PC-9 (cell line): ENCODE measurements at regions not wholly inside any gene's neighbourhood (a gene's known extent, or its start where the extent isn't known, plus 50 kb on each side); places are given as distances from the start of the nearest gene placed in this dataset.

ENCODE experiments used
- BruUV-seq: library from RNA; stranded (reverse); fragments of 400-500 nt; replicated peaks from 2 replicates; lab custom pipeline; 2021; lab: Mats Ljungman, UMichigan
- CTCF ChIA-PET: fragments of 300-600 bp; sonication (Branson Sonifier 250); formaldehyde crosslinking; loops from one replicate; lab custom pipeline; 2022; ENCODE audit warnings: antibody characterized with exemption; lab: Charles Lee
- POLR2A ChIA-PET: fragments of 300-600 bp; sonication (Branson Sonifier 250); formaldehyde crosslinking; loops from one replicate; lab custom pipeline; 2022; ENCODE audit warnings: antibody characterized with exemption; ENCODE audit not compliant: unreplicated experiment; lab: Charles Lee
- DNase-seq, 2 experiments: peaks; one replicate each; pipeline versions ENCODE4 v3.0.0 to v3.0.0-alpha.2; 2015 to 2022; ENCODE audit warnings: mixed read lengths in 1 of 2
- H2AFZ ChIP-seq: fragments of 200-600 bp; sonication (generic); 2 replicates; pipeline ENCODE4 v1.8.1; 2017; ENCODE audit warnings: antibody characterized with exemption
- H3F3A ChIP-seq: fragments of 200-600 bp; sonication (generic); 2 replicates; pipeline ENCODE4 v1.8.1; 2017; ENCODE audit warnings: antibody characterized with exemption, mild to moderate bottlenecking, low read depth; ENCODE audit not compliant: insufficient read depth
- H3K27ac ChIP-seq: fragments of 200-600 bp; sonication (generic); 2 replicates; pipeline ENCODE4 v1.6.1; 2016; ENCODE audit warnings: mixed run types
- H3K27me3 ChIP-seq: fragments of 200-600 bp; sonication (generic); 2 replicates; pipeline ENCODE4 v1.6.1; 2016; ENCODE audit warnings: low read depth, mixed run types; ENCODE audit not compliant: insufficient read depth
- H3K36me3 ChIP-seq: fragments of 200-600 bp; sonication (generic); 2 replicates; pipeline ENCODE4 v1.6.1; 2016; ENCODE audit warnings: low read depth, mixed run types
- H3K4me1 ChIP-seq: fragments of 200-600 bp; sonication (generic); replicated peaks from 2 replicates; pipeline ENCODE4 v1.6.1; 2016; ENCODE audit warnings: mixed run types; ENCODE audit not compliant: insufficient read depth
- H3K4me2 ChIP-seq: fragments of 200-600 bp; sonication (generic); 2 replicates; pipeline ENCODE4 v1.6.1; 2017; ENCODE audit warnings: mixed run types
- H3K4me3 ChIP-seq: fragments of 200-600 bp; sonication (generic); 2 replicates; pipeline ENCODE4 v1.6.1; 2016; ENCODE audit warnings: mixed run types
- H3K79me2 ChIP-seq: fragments of 200-600 bp; sonication (generic); 2 replicates; pipeline ENCODE4 v1.6.1; 2017; ENCODE audit warnings: low read depth, mixed run types
- H3K9me2 ChIP-seq: fragments of 200-600 bp; sonication (generic); 2 replicates; pipeline ENCODE4 v1.8.1; 2017; ENCODE audit warnings: mild to moderate bottlenecking; ENCODE audit not compliant: insufficient read depth
- H3K9me3 ChIP-seq: fragments of 200-600 bp; sonication (generic); 2 replicates; pipeline ENCODE4 v1.8.1; 2016; ENCODE audit warnings: low read depth; ENCODE audit not compliant: insufficient read depth
- H4K20me1 ChIP-seq: fragments of 200-600 bp; sonication (generic); 2 replicates; pipeline ENCODE4 v1.8.1; 2017; ENCODE audit not compliant: insufficient read depth
- CTCF ChIP-seq: fragments of 200-600 bp; sonication (generic); conservative IDR thresholded peaks from 2 replicates; pipeline ENCODE4 v1.6.1; 2017; ENCODE audit warnings: mixed run types, antibody characterized with exemption, mild to moderate bottlenecking, moderate library complexity
- EZH2 ChIP-seq: fragments of 200-600 bp; sonication (generic); IDR thresholded peaks from 2 replicates; pipeline ENCODE4 v1.8.0; 2017; ENCODE audit warnings: antibody characterized with exemption, low read depth
- intact Hi-C: fragments of 100-400 bp; cut with micrococcal nuclease; formaldehyde crosslinking; loops from one replicate; pipeline ENCODE4 v1.10.0; 2022; ENCODE audit not compliant: unreplicated experiment

DNA sequence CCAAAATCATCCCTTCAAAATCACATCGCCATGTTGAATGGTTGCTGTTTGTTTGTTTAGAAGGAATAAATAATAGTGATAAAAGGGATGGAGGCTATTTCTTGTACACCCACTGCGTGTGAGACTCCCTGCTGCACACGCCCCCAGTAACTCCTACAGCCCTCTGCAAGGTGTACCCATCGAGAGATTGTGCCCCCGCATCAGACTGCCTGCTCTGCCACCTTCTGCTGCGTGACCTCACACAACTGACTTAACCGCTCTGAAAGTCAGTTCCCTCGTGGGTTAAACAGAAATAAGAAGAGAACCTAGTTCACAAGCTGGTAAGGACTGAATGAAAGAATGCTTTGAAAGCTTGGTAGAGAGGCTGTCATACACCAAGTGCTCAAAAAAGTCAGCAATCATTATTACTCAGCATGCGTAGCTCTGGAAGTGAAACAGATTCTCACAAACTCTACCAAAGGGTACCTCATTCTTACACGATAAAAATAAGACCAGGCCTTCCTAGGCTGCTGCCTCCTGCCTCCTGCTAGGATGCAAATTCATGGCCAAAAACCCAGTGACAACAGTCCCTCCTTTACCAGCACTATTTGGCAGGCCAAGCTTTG, 147.1 kb downstream of the CPEB2 start:
- H3K27ac ChIP-seq: peak overlapping the region; percentile 80
- no peak overlapping the region for H2AFZ ChIP-seq
- H3K4me1 ChIP-seq: peaks cover 24% of the 10 kb centered on the region
- no peaks in the 10 kb centered on the region for H4K20me1 ChIP-seq
- H3K9me3 ChIP-seq: no peaks in the 10 kb centered on the region
- TSS peak; percentile 79 for BruUV-seq
- H3K9me2 ChIP-seq: no peaks in the 10 kb centered on the region
- peak overlapping the region; percentile 44 for H3K4me2 ChIP-seq
- intact Hi-C loops: loop anchor here (5.0 kb wide), 1 partner anchor 422 kb away; no protein-coding TSS in a partner anchor
- H3K4me3 ChIP-seq: no peak overlapping the region
- no peak for DNase-seq
- POLR2A ChIA-PET: no interaction called here
- TF ChIP-seq CTCF (no peak), EZH2 (no peak)
- H3F3A ChIP-seq: peaks cover 6% of the 10 kb centered on the region; the same call in 1 of the 2 replicates
- no peaks in the 10 kb centered on the region for H3K36me3 ChIP-seq
- no peaks in the 10 kb centered on the region for H3K79me2 ChIP-seq
- CTCF ChIA-PET: no interaction called here
- H3K27me3 ChIP-seq: no peaks in the 10 kb centered on the region

GRCh38 chr4:15149839-15150592, 147.7 kb downstream of the CPEB2 start:
- Histone ChIP-seq H4K20me1 (no peaks in the 10 kb centered on the region), H3K27ac (peak overlapping the region; percentile 80), H3K27me3 (no peaks in the 10 kb centered on the region), H2AFZ (no peak overlapping the region), H3K4me3 (no peak overlapping the region), H3K4me2 (peak overlapping the region; percentile 44), H3K9me3 (no peaks in the 10 kb centered on the region), H3K4me1 (peaks cover 24% of the 10 kb centered on the region), H3K36me3 (no peaks in the 10 kb centered on the region), H3K79me2 (no peaks in the 10 kb centered on the region), H3K9me2 (no peaks in the 10 kb centered on the region), H3F3A (peaks cover 6% of the 10 kb centered on the region; the same call in 1 of the 2 replicates)
- peak; percentile 73 to 90 for DNase-seq
- intact Hi-C loops: loop anchor here (5.0 kb wide), 1 partner anchor 423 kb away; no protein-coding TSS in a partner anchor
- no TSS peak for BruUV-seq
- TF ChIP-seq CTCF (no peak), EZH2 (no peak)
- ChIA-PET CTCF (no interaction called here), POLR2A (no interaction called here)

DNA sequence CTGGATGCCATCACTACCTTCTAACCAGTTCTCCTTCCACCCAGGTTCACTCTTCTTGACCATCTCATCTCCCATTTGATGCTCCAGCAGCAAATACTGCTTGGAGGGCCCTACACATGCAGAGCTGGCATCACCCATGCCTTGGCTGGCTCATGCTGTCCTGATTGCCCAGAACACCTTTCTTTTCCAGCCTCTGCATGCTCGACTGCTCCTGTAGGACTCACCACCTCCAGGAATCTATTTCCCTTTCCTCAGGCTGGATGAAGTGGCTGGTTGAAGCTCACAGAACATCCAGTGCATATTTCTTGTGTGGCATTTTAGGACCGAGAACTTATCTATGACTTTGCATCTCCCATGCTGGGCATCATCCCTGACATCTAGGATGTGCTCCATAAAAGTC, 148.3 kb downstream of the CPEB2 start:
- Histone ChIP-seq H4K20me1 (no peaks in the 10 kb centered on the region), H3K4me3 (no peak overlapping the region), H3K27ac (peak overlapping the region; percentile 80; the same call in 1 of the 2 replicates), H3K9me3 (no peaks in the 10 kb centered on the region), H2AFZ (no peak overlapping the region), H3K79me2 (no peaks in the 10 kb centered on the region), H3F3A (peaks cover 6% of the 10 kb centered on the region; the same call in 1 of the 2 replicates), H3K36me3 (no peaks in the 10 kb centered on the region), H3K4me2 (no peak overlapping the region), H3K4me1 (peaks cover 24% of the 10 kb centered on the region), H3K27me3 (no peaks in the 10 kb centered on the region), H3K9me2 (no peaks in the 10 kb centered on the region)
- no TSS peak for BruUV-seq
- intact Hi-C loops: no loop called here
- ChIA-PET CTCF (no interaction called here), POLR2A (no interaction called here)
- no peak for DNase-seq
- no peak for TF ChIP-seq CTCF
- TF ChIP-seq EZH2: no peak
